ENCODE measurements at regions not wholly inside any gene's neighbourhood (a gene's known extent, or its start where the extent isn't known, plus 50 kb on each side); places are given as distances from the start of the nearest gene placed in this dataset.
"Not testable (repeated sequence)": the region's sequence is repeated elsewhere in the genome, so short reads cannot be mapped to it uniquely, and the experiment has no call there.

DNA sequence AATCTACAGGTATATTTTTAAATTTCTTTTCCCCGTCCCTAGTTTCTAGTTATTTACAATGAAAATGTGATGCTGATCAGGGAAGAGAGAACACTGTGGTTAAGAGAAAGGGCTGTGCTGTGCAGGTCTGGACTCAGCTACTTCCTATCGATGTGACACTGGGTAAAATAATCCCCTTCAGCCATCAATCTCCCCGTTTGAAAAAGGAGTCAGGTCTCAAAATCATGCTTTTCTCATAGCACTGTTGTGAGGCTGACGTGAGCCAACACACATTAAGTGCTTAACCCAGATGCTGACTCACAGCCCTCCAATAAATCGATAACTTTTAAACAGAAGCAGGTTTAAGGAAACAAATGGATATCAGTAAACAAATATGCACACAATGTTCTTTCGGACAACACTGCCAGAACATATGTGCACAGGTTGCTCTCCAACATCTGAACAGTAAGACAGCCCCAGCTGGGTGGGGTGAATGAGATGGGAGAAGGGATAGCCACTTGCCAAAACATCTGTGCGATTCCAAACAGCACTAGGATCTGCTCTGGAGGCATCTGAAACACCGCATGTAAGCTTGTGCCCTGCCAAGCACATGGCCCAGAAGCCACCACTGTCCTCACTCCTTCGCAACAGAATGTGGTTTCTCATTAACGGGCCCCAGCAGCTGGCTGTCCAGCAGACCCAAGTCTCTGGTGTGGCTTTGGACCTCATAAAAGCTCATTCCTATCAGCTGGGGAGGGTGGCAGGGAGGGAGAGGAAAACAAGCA lies 143.2 kb upstream of the PRICKLE2 start:
- TF ChIP-seq, protein P1, sequence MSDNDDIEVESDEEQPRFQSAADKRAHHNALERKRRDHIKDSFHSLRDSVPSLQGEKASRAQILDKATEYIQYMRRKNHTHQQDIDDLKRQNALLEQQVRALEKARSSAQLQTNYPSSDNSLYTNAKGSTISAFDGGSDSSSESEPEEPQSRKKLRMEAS (IDR thresholded peaks at IDR 0.05; ENCODE audit: low read depth, low read length): no peak
- TF ChIP-seq POLR2A (IDR thresholded peaks at IDR 0.05; ENCODE audit: extremely low read depth, insufficient read length): no peak
- TF ChIP-seq, protein P2, sequence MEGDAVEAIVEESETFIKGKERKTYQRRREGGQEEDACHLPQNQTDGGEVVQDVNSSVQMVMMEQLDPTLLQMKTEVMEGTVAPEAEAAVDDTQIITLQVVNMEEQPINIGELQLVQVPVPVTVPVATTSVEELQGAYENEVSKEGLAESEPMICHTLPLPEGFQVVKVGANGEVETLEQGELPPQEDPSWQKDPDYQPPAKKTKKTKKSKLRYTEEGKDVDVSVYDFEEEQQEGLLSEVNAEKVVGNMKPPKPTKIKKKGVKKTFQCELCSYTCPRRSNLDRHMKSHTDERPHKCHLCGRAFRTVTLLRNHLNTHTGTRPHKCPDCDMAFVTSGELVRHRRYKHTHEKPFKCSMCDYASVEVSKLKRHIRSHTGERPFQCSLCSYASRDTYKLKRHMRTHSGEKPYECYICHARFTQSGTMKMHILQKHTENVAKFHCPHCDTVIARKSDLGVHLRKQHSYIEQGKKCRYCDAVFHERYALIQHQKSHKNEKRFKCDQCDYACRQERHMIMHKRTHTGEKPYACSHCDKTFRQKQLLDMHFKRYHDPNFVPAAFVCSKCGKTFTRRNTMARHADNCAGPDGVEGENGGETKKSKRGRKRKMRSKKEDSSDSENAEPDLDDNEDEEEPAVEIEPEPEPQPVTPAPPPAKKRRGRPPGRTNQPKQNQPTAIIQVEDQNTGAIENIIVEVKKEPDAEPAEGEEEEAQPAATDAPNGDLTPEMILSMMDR (IDR thresholded peaks at IDR 0.05; ENCODE audit: low read depth, low read length): no peak
- TF ChIP-seq MYC (IDR thresholded peaks at IDR 0.05; ENCODE audit: low read depth, low read length): no peak
- DNase-seq (ENCODE audit: low read depth): no peak
- no peak overlapping the region for H3K4me3 ChIP-seq (ENCODE audit: low read depth, low read length)

DNA sequence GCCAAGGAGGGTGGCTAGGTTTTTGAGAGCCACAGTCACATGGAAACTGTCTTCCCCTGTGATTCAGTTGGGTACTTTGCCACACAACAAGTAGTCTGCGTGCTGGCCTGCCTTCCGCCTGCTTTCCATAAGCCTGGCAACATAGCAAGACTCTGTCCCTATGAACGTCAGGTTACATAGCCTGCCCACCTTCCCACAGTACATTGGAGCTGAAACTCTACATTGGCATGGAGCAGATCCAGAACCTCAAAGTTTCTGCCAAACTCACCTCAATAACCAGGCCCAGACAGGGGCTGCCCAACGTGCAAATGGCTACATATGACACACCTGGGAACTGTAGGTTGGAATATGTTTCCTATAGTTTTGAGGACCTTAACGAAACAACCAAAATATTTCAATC lies 140.6 kb upstream of the PRICKLE2 start:
- no peak for DNase-seq (ENCODE audit: low read depth)
- no peak overlapping the region for H3K4me3 ChIP-seq (ENCODE audit: low read depth, low read length)
- TF ChIP-seq MYC (IDR thresholded peaks at IDR 0.05; ENCODE audit: low read depth, low read length) (no peak), POLR2A (IDR thresholded peaks at IDR 0.05; ENCODE audit: extremely low read depth, insufficient read length) (no peak)

DNA sequence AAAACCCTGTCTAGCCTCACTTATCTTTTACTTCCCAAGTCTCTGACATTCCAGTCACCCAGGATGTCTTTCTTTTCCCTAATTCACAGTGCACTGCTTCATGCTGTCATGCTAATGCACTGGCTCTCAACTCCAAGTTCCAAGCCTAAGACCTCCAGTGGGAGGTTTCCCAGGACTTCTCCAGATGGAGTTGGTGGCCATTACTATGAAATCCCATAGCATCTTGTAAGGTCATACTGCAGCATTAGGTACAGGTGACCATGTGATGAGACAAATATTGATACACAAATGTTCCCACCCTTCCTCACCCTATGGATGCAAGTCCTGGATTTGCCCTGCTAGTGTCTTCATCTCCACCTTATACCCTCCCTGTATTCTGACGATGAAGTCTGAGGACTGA lies 138.6 kb upstream of the PRICKLE2 start:
- no peak for DNase-seq (ENCODE audit: low read depth)
- TF ChIP-seq, protein P1 (IDR thresholded peaks at IDR 0.05; ENCODE audit: low read depth, low read length): no peak
- TF ChIP-seq MYC (IDR thresholded peaks at IDR 0.05; ENCODE audit: low read depth, low read length): no peak
- TF ChIP-seq POLR2A (IDR thresholded peaks at IDR 0.05; ENCODE audit: extremely low read depth, insufficient read length): no peak
- H3K4me3 ChIP-seq (ENCODE audit: low read depth, low read length): no peak overlapping the region

DNA sequence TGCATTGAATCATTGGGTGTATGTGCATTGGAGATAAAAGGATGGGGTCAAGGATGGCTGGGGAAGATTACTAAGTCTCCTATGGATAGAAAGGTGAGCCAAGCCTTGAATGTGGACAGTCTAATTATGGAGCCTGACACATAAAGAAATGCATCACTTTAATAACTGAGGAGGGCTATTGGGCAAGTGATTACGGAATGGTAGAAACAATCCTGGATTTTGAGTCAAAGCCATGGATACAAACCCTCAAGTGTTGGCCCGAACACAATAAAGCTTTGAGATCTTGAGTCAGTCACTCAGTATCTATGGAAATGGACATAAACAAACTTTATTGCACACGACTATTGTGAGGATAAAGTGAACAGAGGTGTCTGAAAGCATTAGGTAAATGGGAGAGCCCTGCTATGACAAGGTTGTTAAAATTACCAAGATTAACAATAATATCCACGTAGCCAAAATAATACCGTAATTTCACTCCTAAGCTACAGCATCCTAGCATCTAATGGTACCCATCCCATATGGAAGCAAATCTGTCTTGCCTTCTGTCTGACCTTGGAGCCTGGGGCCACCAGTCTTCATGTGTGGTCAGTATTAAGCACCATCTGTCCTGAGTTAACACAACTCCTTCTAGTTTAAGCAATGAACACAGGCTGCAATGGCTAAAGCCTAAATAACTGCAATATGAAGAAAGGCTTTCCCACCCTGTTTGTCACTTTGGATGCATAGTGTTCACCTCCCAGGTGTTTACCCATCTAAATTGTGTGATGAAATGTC lies 136.9 kb upstream of the PRICKLE2 start:
- no peak for DNase-seq (ENCODE audit: low read depth)
- TF ChIP-seq, protein P2 (IDR thresholded peaks at IDR 0.05; ENCODE audit: low read depth, low read length): no peak
- TF ChIP-seq POLR2A (IDR thresholded peaks at IDR 0.05; ENCODE audit: extremely low read depth, insufficient read length): no peak

DNA sequence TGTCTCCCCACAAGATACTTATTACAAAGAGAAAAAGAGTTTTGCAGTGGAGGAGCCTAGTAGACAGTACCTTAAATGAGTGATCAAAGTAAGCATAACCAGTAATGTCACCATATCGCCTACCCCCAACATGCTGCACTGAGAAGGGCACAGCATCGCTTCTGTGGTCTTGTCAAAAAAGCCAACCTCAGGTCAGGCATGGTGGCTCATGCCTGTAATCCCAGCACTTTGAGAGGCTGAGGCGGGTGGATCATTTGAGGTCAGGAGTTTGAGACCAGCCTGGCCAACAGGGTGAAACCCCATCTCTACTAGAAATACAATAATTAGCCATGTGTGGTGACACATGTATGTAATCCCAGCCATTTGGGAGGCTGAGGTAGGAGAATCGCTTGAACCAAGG lies 135.8 kb upstream of the PRICKLE2 start:
- not testable (repeated sequence) for H3K4me3 ChIP-seq (ENCODE audit: low read depth, low read length); DNase-seq (ENCODE audit: low read depth)

More for the DNA sequence above, 136.9 kb upstream of the PRICKLE2 start:
- H3K4me3 ChIP-seq (ENCODE audit: low read depth, low read length): no peak overlapping the region

DNA sequence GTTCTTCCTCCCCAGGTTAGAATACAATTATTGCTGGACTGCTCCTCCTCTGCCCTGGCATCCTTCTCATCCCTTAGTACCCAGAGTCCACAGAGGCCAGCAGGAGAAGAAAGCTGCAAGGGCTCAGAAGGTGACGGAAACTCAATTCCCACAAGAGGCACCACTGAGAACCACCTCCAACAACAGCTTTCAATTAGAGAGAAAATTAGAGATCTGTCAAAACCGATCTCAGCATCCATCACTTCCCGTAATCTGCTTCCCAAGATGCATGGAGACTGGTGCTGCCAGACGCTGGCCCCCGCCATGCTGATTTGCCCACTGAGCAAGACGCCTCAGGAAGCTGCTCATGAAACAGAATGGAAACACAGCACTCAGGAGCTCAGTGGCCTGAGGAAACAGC lies 135.0 kb upstream of the PRICKLE2 start:
- DNase-seq (ENCODE audit: low read depth): no peak
- TF ChIP-seq POLR2A (IDR thresholded peaks at IDR 0.05; ENCODE audit: extremely low read depth, insufficient read length): no peak
- TF ChIP-seq, protein P2 (IDR thresholded peaks at IDR 0.05; ENCODE audit: low read depth, low read length): no peak
- TF ChIP-seq, protein P1 (IDR thresholded peaks at IDR 0.05; ENCODE audit: low read depth, low read length): no peak
- H3K4me3 ChIP-seq (ENCODE audit: low read depth, low read length): no peak overlapping the region

DNA sequence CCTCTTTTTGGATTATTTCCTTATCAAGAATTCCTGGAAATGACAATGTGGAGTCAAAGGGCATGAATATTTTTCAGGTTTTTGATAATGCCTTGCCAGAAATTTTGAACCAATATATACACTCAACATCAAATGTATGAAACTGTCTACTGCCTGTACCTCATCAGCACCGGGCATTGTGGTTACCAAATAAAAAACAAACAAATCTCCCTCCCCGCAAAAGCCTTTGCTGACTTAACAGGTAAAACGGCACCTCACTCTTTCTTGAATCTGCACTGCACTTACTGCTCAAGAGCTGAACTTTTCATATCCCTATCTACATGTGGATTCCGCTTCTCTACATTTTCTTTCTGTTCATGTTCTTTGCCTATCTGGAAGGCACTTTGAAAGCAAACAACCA lies 134.5 kb upstream of the PRICKLE2 start:
- DNase-seq (ENCODE audit: low read depth): no peak
- H3K4me3 ChIP-seq (ENCODE audit: low read depth, low read length): no peak overlapping the region
- no peak for TF ChIP-seq MYC (IDR thresholded peaks at IDR 0.05; ENCODE audit: low read depth, low read length)
- no peak for TF ChIP-seq POLR2A (IDR thresholded peaks at IDR 0.05; ENCODE audit: extremely low read depth, insufficient read length)
- TF ChIP-seq, protein P1 (IDR thresholded peaks at IDR 0.05; ENCODE audit: low read depth, low read length): no peak
- TF ChIP-seq, protein P2 (IDR thresholded peaks at IDR 0.05; ENCODE audit: low read depth, low read length): no peak
